GM23338 (cell line): ENCODE measurements at regions not wholly inside any gene's neighbourhood (a gene's known extent, or its start where the extent isn't known, plus 50 kb on each side); places are given as distances from the start of the nearest gene placed in this dataset.

Experiments used
- ATAC-seq: fragments of 200-7000 bp; cut with Tn5 transposase; 3 replicates; pipeline ENCODE4 v1.9.1; 2020
- DNase-seq: peaks from one replicate; pipeline ENCODE4 v3.0.0-alpha.2; 2015; ENCODE audit warnings: low spot score
- H2AFZ ChIP-seq: fragments of 200-600 bp; sonication (generic); 2 replicates; pipeline ENCODE4 v1.8.0; 2016; ENCODE audit warnings: antibody characterized with exemption, mild to moderate bottlenecking, moderate library complexity
- H3F3A ChIP-seq: fragments of 200-600 bp; sonication (generic); replicated peaks from 2 replicates; pipeline ENCODE4 v1.8.0; 2017; ENCODE audit warnings: antibody characterized with exemption, mixed run types, low read depth
- H3K27ac ChIP-seq: fragments of 200-600 bp; sonication (generic); 2 replicates; pipeline ENCODE4 v1.6.1; 2016; ENCODE audit warnings: low read depth
- H3K27me3 ChIP-seq: fragments of 200-600 bp; sonication (generic); 2 replicates; pipeline ENCODE4 v1.8.0; 2016; ENCODE audit warnings: mild to moderate bottlenecking, mixed run types, moderate library complexity; ENCODE audit not compliant: insufficient read depth
- H3K36me3 ChIP-seq: fragments of 200-600 bp; sonication (generic); 2 replicates; pipeline ENCODE4 v1.8.0; 2016; ENCODE audit warnings: mild to moderate bottlenecking; ENCODE audit not compliant: insufficient read depth
- H3K4me1 ChIP-seq: fragments of 200-600 bp; sonication (generic); 2 replicates; pipeline ENCODE4 v1.8.0; 2016; ENCODE audit warnings: mild to moderate bottlenecking, moderate library complexity; ENCODE audit not compliant: insufficient read depth
- H3K4me2 ChIP-seq: fragments of 200-600 bp; sonication (generic); 2 replicates; pipeline ENCODE4 v1.7.1; 2017; ENCODE audit warnings: mixed run types
- H3K4me3 ChIP-seq: fragments of 200-600 bp; sonication (generic); 2 replicates; pipeline ENCODE4 v1.6.1; 2016; ENCODE audit warnings: mixed run types
- H3K79me2 ChIP-seq: fragments of 200-600 bp; sonication (generic); replicated peaks from 2 replicates; pipeline ENCODE4 v1.8.0; 2017; ENCODE audit warnings: mild to moderate bottlenecking; ENCODE audit not compliant: insufficient read depth
- H3K9me2 ChIP-seq: fragments of 200-600 bp; sonication (generic); 2 replicates; pipeline ENCODE4 v1.8.0; 2017; ENCODE audit not compliant: insufficient read depth
- H4K20me1 ChIP-seq: fragments of 200-600 bp; sonication (generic); replicated peaks from 2 replicates; pipeline ENCODE4 v1.8.0; 2017; ENCODE audit warnings: mild to moderate bottlenecking; ENCODE audit not compliant: insufficient read depth
- H3K27ac Mint-ChIP-seq: 2 replicates; pipeline ENCODE4 v1.8.0; 2020; ENCODE audit warnings: inconsistent platforms, mild to moderate bottlenecking, moderate library complexity, mixed read lengths
- H3K27me3 Mint-ChIP-seq: 3 replicates; pipeline ENCODE4 v1.8.0; 2022; ENCODE audit warnings: low read depth, mild to moderate bottlenecking, moderate library complexity, mixed read lengths, inconsistent platforms; ENCODE audit not compliant: insufficient read depth, poor library complexity
- H3K36me3 Mint-ChIP-seq: 3 replicates; pipeline ENCODE4 v1.8.0; 2021; ENCODE audit warnings: low read depth, mild to moderate bottlenecking, inconsistent platforms, moderate library complexity, mixed read lengths
- H3K4me1 Mint-ChIP-seq: 3 replicates; pipeline ENCODE4 v1.8.0; 2020; ENCODE audit warnings: mild to moderate bottlenecking, inconsistent platforms, mixed read lengths
- H3K4me3 Mint-ChIP-seq: 3 replicates; pipeline ENCODE4 v1.8.0; 2021; ENCODE audit warnings: moderate library complexity, mild to moderate bottlenecking, inconsistent platforms, mixed read lengths
- H3K9me3 Mint-ChIP-seq: 3 replicates; pipeline ENCODE4 v1.8.0; 2020; ENCODE audit warnings: moderate library complexity, mild to moderate bottlenecking, inconsistent platforms, mixed read lengths
- CREB1 ChIP-seq: fragments of 250-450 bp; sonication (Bioruptor Pico); IDR thresholded peaks from 2 replicates; pipeline ENCODE4 v1.5.0; 2020; ENCODE audit warnings: low read depth, mild to moderate bottlenecking, moderate library complexity
- EZH2 ChIP-seq: fragments of 200-600 bp; sonication (generic); IDR thresholded peaks from one replicate; pipeline ENCODE4 v1.8.0; 2017; ENCODE audit warnings: antibody characterized with exemption, mild to moderate bottlenecking, low read depth; ENCODE audit not compliant: unreplicated experiment
- EZH2phosphoT487 ChIP-seq: fragments of 200-600 bp; sonication (generic); IDR thresholded peaks from one replicate; pipeline ENCODE4 v1.8.1; 2018; ENCODE audit warnings: antibody characterized with exemption; ENCODE audit not compliant: unreplicated experiment
- JUNB ChIP-seq: IDR thresholded peaks from one replicate; pipeline ENCODE4 v1.6.1; 2016; ENCODE audit warnings: antibody characterized with exemption; ENCODE audit not compliant: unreplicated experiment
- NANOG ChIP-seq: IDR thresholded peaks from 2 replicates; pipeline ENCODE4 v1.6.1; 2016; ENCODE audit warnings: antibody characterized with exemption, borderline replicate concordance
- POLR2AphosphoS5 ChIP-seq: IDR thresholded peaks from 2 replicates; pipeline ENCODE4 v1.6.1; 2016; ENCODE audit warnings: antibody characterized with exemption, low read depth
- STAT1 ChIP-seq: IDR thresholded peaks from one replicate; pipeline ENCODE4 v1.6.1; 2016; ENCODE audit warnings: antibody characterized with exemption; ENCODE audit not compliant: unreplicated experiment
- ZNF114 ChIP-seq: fragments of 250-450 bp; sonication (Bioruptor Pico); IDR thresholded peaks from 2 replicates; pipeline ENCODE4 v1.5.0; 2020; ENCODE audit warnings: mild to moderate bottlenecking, moderate library complexity
- ZNF331 ChIP-seq: fragments of 250-450 bp; sonication (Bioruptor Pico); IDR thresholded peaks from 2 replicates; pipeline ENCODE4 v1.5.0; 2020; ENCODE audit warnings: low read depth, mild to moderate bottlenecking, moderate library complexity
- TF ChIP-seq, protein P1 (sequence below), 2 experiments: fragments of 200-600 bp in 1 of 2; sonication (generic) in 1 of 2; conservative IDR thresholded peaks; 2 replicates each; pipeline versions ENCODE4 v1.5.1 to v1.6.1; 2016 to 2017; ENCODE audit warnings: antibody characterized with exemption in 2 of 2, low read depth in 2 of 2, mild to moderate bottlenecking in 2 of 2, moderate library complexity in 1 of 2
- TF ChIP-seq, protein P2 (sequence below): fragments of 250-450 bp; sonication (Bioruptor Pico); IDR thresholded peaks from 2 replicates; pipeline ENCODE4 v1.5.0; 2020; ENCODE audit warnings: mild to moderate bottlenecking, moderate library complexity
- TF ChIP-seq, protein P3 (sequence below): IDR thresholded peaks from one replicate; pipeline ENCODE4 v1.6.1; 2018; ENCODE audit warnings: antibody characterized with exemption; ENCODE audit not compliant: unreplicated experiment
- TF ChIP-seq, protein P4 (sequence below): IDR thresholded peaks from 2 replicates; pipeline ENCODE4 v1.6.1; 2016; ENCODE audit warnings: antibody characterized with exemption

DNA sequence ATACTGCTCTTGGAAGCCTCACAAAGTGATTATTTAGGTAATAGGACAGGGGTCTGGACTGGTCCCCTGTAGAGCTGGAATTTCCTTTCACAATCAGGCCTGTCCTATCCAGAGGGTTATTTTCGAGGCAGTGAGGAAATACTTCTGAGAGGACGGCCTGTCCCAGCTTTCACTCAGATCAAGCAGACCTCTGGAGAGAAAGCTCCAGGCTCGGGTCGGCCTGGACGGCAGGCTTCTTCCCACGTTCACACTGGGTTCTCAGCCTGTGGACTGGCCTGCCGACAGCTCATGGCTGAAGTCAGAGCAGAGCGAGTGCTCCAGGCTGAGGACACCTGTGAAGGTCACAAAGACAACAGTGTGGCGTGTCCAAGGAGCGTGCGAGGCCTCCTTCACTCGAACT lies 405.3 kb downstream of the VPS13C start:
- Mint-ChIP-seq H3K27me3 (peaks cover 4% of the 10 kb centered on the region), H3K36me3 (no peaks in the 10 kb centered on the region), H3K4me1 (peaks cover 27% of the 10 kb centered on the region), H3K4me3 (no peak overlapping the region), H3K27ac (no peak overlapping the region), H3K9me3 (peaks cover 5% of the 10 kb centered on the region; the same call in 1 of the 3 replicates)
- no peak overlapping the region for H3K4me2 ChIP-seq
- H3K27ac ChIP-seq = no peak overlapping the region
- 0 out of 2 replicates have a peak, but pooled peaks cover 4% of the 10 kb centered on the region for H3K9me2 ChIP-seq
- no peaks in the 10 kb centered on the region for H3K79me2 ChIP-seq
- H3F3A ChIP-seq = no peaks in the 10 kb centered on the region
- H3K4me1 ChIP-seq = peaks cover 8% of the 10 kb centered on the region
- no peaks in the 10 kb centered on the region for H3K36me3 ChIP-seq
- TF ChIP-seq, protein P1, sequence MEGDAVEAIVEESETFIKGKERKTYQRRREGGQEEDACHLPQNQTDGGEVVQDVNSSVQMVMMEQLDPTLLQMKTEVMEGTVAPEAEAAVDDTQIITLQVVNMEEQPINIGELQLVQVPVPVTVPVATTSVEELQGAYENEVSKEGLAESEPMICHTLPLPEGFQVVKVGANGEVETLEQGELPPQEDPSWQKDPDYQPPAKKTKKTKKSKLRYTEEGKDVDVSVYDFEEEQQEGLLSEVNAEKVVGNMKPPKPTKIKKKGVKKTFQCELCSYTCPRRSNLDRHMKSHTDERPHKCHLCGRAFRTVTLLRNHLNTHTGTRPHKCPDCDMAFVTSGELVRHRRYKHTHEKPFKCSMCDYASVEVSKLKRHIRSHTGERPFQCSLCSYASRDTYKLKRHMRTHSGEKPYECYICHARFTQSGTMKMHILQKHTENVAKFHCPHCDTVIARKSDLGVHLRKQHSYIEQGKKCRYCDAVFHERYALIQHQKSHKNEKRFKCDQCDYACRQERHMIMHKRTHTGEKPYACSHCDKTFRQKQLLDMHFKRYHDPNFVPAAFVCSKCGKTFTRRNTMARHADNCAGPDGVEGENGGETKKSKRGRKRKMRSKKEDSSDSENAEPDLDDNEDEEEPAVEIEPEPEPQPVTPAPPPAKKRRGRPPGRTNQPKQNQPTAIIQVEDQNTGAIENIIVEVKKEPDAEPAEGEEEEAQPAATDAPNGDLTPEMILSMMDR (conservative IDR thresholded peaks at IDR 0.05; ENCODE audit: low read depth in 2 of 2) = no peak
- TF ChIP-seq EZH2 (no peak), ZNF114 (no peak), JUNB (no peak), POLR2AphosphoS5 (no peak), ZNF331 (CRISPR knock-in tag) (no peak), STAT1 (no peak), CREB1 (CRISPR knock-in tag) (no peak), EZH2phosphoT487 (no peak), NANOG (no peak)
- TF ChIP-seq, protein P2, sequence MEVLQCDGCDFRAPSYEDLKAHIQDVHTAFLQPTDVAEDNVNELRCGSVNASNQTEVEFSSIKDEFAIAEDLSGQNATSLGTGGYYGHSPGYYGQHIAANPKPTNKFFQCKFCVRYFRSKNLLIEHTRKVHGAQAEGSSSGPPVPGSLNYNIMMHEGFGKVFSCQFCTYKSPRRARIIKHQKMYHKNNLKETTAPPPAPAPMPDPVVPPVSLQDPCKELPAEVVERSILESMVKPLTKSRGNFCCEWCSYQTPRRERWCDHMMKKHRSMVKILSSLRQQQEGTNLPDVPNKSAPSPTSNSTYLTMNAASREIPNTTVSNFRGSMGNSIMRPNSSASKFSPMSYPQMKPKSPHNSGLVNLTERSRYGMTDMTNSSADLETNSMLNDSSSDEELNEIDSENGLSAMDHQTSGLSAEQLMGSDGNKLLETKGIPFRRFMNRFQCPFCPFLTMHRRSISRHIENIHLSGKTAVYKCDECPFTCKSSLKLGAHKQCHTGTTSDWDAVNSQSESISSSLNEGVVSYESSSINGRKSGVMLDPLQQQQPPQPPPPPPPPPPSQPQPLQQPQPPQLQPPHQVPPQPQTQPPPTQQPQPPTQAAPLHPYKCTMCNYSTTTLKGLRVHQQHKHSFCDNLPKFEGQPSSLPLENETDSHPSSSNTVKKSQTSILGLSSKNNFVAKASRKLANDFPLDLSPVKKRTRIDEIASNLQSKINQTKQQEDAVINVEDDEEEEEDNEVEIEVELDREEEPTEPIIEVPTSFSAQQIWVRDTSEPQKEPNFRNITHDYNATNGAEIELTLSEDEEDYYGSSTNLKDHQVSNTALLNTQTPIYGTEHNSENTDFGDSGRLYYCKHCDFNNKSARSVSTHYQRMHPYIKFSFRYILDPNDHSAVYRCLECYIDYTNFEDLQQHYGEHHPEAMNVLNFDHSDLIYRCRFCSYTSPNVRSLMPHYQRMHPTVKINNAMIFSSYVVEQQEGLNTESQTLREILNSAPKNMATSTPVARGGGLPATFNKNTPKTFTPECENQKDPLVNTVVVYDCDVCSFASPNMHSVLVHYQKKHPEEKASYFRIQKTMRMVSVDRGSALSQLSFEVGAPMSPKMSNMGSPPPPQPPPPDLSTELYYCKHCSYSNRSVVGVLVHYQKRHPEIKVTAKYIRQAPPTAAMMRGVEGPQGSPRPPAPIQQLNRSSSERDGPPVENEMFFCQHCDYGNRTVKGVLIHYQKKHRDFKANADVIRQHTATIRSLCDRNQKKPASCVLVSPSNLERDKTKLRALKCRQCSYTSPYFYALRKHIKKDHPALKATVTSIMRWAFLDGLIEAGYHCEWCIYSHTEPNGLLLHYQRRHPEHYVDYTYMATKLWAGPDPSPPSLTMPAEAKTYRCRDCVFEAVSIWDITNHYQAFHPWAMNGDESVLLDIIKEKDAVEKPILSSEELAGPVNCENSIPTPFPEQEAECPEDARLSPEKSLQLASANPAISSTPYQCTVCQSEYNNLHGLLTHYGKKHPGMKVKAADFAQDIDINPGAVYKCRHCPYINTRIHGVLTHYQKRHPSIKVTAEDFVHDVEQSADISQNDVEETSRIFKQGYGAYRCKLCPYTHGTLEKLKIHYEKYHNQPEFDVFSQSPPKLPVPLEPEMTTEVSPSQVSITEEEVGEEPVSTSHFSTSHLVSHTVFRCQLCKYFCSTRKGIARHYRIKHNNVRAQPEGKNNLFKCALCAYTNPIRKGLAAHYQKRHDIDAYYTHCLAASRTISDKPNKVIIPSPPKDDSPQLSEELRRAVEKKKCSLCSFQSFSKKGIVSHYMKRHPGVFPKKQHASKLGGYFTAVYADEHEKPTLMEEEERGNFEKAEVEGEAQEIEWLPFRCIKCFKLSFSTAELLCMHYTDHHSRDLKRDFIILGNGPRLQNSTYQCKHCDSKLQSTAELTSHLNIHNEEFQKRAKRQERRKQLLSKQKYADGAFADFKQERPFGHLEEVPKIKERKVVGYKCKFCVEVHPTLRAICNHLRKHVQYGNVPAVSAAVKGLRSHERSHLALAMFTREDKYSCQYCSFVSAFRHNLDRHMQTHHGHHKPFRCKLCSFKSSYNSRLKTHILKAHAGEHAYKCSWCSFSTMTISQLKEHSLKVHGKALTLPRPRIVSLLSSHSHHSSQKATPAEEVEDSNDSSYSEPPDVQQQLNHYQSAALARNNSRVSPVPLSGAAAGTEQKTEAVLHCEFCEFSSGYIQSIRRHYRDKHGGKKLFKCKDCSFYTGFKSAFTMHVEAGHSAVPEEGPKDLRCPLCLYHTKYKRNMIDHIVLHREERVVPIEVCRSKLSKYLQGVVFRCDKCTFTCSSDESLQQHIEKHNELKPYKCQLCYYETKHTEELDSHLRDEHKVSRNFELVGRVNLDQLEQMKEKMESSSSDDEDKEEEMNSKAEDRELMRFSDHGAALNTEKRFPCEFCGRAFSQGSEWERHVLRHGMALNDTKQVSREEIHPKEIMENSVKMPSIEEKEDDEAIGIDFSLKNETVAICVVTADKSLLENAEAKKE (CRISPR knock-in tag) = no peak
- TF ChIP-seq, protein P3, sequence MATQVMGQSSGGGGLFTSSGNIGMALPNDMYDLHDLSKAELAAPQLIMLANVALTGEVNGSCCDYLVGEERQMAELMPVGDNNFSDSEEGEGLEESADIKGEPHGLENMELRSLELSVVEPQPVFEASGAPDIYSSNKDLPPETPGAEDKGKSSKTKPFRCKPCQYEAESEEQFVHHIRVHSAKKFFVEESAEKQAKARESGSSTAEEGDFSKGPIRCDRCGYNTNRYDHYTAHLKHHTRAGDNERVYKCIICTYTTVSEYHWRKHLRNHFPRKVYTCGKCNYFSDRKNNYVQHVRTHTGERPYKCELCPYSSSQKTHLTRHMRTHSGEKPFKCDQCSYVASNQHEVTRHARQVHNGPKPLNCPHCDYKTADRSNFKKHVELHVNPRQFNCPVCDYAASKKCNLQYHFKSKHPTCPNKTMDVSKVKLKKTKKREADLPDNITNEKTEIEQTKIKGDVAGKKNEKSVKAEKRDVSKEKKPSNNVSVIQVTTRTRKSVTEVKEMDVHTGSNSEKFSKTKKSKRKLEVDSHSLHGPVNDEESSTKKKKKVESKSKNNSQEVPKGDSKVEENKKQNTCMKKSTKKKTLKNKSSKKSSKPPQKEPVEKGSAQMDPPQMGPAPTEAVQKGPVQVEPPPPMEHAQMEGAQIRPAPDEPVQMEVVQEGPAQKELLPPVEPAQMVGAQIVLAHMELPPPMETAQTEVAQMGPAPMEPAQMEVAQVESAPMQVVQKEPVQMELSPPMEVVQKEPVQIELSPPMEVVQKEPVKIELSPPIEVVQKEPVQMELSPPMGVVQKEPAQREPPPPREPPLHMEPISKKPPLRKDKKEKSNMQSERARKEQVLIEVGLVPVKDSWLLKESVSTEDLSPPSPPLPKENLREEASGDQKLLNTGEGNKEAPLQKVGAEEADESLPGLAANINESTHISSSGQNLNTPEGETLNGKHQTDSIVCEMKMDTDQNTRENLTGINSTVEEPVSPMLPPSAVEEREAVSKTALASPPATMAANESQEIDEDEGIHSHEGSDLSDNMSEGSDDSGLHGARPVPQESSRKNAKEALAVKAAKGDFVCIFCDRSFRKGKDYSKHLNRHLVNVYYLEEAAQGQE = no peak
- TF ChIP-seq, protein P4, sequence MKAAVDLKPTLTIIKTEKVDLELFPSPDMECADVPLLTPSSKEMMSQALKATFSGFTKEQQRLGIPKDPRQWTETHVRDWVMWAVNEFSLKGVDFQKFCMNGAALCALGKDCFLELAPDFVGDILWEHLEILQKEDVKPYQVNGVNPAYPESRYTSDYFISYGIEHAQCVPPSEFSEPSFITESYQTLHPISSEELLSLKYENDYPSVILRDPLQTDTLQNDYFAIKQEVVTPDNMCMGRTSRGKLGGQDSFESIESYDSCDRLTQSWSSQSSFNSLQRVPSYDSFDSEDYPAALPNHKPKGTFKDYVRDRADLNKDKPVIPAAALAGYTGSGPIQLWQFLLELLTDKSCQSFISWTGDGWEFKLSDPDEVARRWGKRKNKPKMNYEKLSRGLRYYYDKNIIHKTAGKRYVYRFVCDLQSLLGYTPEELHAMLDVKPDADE = no peak
- 0 out of 2 replicates have a peak overlapping the region, but pooled peaks have one; percentile 18 for H2AFZ ChIP-seq
- no peaks in the 10 kb centered on the region for H4K20me1 ChIP-seq
- H3K27me3 ChIP-seq = no peaks in the 10 kb centered on the region
- H3K4me3 ChIP-seq = no peak overlapping the region
- DNase-seq (no peak), ATAC-seq (peak; percentile 45; the same call in 2 of the 3 replicates)
